Breast epithelium (tissue), 4 donors: ENCODE measurements at regions not wholly inside any gene's neighbourhood (a gene's known extent, or its start where the extent isn't known, plus 50 kb on each side); places are given as distances from the start of the nearest gene placed in this dataset.

ENCODE experiments used
- DNase-seq, 2 donors: peaks; one replicate each; pipeline ENCODE4 v3.0.0-alpha.2; 2019; ENCODE audit warnings: low spot score in 2 of 2
- H3K27ac ChIP-seq, 2 donors: fragments of 200-600 bp; sonication (generic) in 1 of 2; one replicate each; pipeline ENCODE4 v1.5.1; 2016 to 2019; ENCODE audit warnings: mild to moderate bottlenecking in 1 of 2
- H3K27me3 ChIP-seq, 2 donors: fragments of 200-600 bp; sonication (generic) in 1 of 2; one replicate each; pipeline versions ENCODE4 v1.5.1 to v1.6.0; 2017 to 2019; ENCODE audit warnings: control low read depth in 1 of 2, mild to moderate bottlenecking in 1 of 2
- H3K36me3 ChIP-seq: fragments of 200-600 bp; one replicate; pipeline ENCODE4 v1.5.1; 2019
- H3K4me1 ChIP-seq, 2 donors: fragments of 200-600 bp; sonication (generic); one replicate each; pipeline ENCODE4 v1.5.1; 2016 to 2019; ENCODE audit warnings: control low read depth in 1 of 2
- H3K4me3 ChIP-seq, 3 donors: fragments of 200-600 bp; sonication (generic); 1 replicate in 2 of 3; 2 replicates in 1 of 3; pipeline ENCODE4 v1.5.1; 2016 to 2019; ENCODE audit warnings: mild to moderate bottlenecking in 3 of 3, moderate library complexity in 2 of 3
- H3K9me3 ChIP-seq, 2 donors: fragments of 200-600 bp; sonication (generic) in 1 of 2; one replicate each; pipeline ENCODE4 v1.5.1; 2016 to 2019; ENCODE audit warnings: control low read depth in 1 of 2
- POLR2A ChIP-seq: fragments of 450-650 bp; IDR thresholded peaks from one replicate; pipeline ENCODE4 v1.6.1; 2016; ENCODE audit warnings: antibody characterized with exemption, mild to moderate bottlenecking, moderate library complexity
- POLR2AphosphoS5 ChIP-seq, 3 donors: sonication (generic); formaldehyde crosslinking; IDR thresholded peaks; one replicate each; pipeline ENCODE4 v1.6.1; 2017; ENCODE audit warnings: antibody characterized with exemption in 3 of 3
- intact Hi-C: fragments of 100-400 bp; cut with DNase I; formaldehyde crosslinking; loops from one replicate; pipeline ENCODE4 v1.15.1; 2023; ENCODE audit warnings: low total_unique reads
- TF ChIP-seq, protein P1 (sequence below), 3 donors: fragments of 450-650 bp; IDR thresholded peaks; one replicate each; pipeline ENCODE4 v1.5.1; 2016 to 2017; ENCODE audit warnings: antibody characterized with exemption in 3 of 3, mild to moderate bottlenecking in 3 of 3, moderate library complexity in 3 of 3

- Histone ChIP-seq H3K27me3 (no peaks in the 10 kb centered on the region), H3K4me1 (no peaks in the 10 kb centered on the region), H3K9me3 (no peaks in the 10 kb centered on the region), H3K36me3 (no peaks in the 10 kb centered on the region), H3K27ac (no peak overlapping the region), H3K4me3 (no peak overlapping the region)
- TF ChIP-seq POLR2AphosphoS5 (IDR thresholded peaks at IDR 0.05) (no peak), POLR2A (no peak)
- TF ChIP-seq, protein P1, sequence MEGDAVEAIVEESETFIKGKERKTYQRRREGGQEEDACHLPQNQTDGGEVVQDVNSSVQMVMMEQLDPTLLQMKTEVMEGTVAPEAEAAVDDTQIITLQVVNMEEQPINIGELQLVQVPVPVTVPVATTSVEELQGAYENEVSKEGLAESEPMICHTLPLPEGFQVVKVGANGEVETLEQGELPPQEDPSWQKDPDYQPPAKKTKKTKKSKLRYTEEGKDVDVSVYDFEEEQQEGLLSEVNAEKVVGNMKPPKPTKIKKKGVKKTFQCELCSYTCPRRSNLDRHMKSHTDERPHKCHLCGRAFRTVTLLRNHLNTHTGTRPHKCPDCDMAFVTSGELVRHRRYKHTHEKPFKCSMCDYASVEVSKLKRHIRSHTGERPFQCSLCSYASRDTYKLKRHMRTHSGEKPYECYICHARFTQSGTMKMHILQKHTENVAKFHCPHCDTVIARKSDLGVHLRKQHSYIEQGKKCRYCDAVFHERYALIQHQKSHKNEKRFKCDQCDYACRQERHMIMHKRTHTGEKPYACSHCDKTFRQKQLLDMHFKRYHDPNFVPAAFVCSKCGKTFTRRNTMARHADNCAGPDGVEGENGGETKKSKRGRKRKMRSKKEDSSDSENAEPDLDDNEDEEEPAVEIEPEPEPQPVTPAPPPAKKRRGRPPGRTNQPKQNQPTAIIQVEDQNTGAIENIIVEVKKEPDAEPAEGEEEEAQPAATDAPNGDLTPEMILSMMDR (IDR thresholded peaks at IDR 0.05) = no peak
- DNase-seq = no peak
- intact Hi-C loops = no loop called here
Measured at GRCh38 chr5:74173665-74174064, 466.9 kb downstream of the ENC1 start.

GRCh38 chr5:74173241-74173640 lies 467.3 kb downstream of the ENC1 start:
- intact Hi-C loops = no loop called here
- Histone ChIP-seq H3K4me1 (no peaks in the 10 kb centered on the region), H3K36me3 (no peaks in the 10 kb centered on the region), H3K4me3 (no peak overlapping the region), H3K9me3 (no peaks in the 10 kb centered on the region), H3K27me3 (no peaks in the 10 kb centered on the region), H3K27ac (no peak overlapping the region)
- no peak for DNase-seq
- TF ChIP-seq POLR2A (no peak), POLR2AphosphoS5 (IDR thresholded peaks at IDR 0.05) (no peak)
- TF ChIP-seq, protein P1 (IDR thresholded peaks at IDR 0.05) = no peak

- H3K36me3 ChIP-seq = no peaks in the 10 kb centered on the region
- no peaks in the 10 kb centered on the region for H3K9me3 ChIP-seq
- no peak overlapping the region for H3K27ac ChIP-seq
- H3K27me3 ChIP-seq = no peaks in the 10 kb centered on the region
- DNase-seq = no peak
- TF ChIP-seq, protein P1 (IDR thresholded peaks at IDR 0.05) = no peak
- TF ChIP-seq POLR2AphosphoS5 (IDR thresholded peaks at IDR 0.05) = no peak
- no peak for TF ChIP-seq POLR2A
- no peaks in the 10 kb centered on the region for H3K4me1 ChIP-seq
- intact Hi-C loops = no loop called here
- H3K4me3 ChIP-seq = no peak overlapping the region
Measured at GRCh38 chr5:74169701-74170100, 470.8 kb downstream of the ENC1 start.

DNA sequence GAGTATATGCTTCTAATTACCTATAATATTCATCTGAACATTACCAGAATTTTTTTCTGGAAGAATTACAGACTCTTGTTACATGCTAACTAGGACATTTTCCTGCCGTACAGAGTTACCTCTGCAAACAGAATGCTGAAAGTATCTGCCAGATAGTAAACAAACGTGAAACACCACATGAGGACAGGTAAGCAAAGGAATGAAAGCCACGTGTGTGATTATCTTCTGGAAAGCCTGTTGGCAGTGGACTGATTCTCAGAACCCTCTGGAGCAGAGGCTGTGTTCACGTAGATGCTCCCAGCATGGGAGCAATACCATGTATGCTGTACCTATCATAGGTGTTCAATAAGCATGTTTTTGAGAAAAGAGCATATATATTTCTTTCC lies 472.6 kb downstream of the ENC1 start:
- no peaks in the 10 kb centered on the region for H3K27me3 ChIP-seq
- H3K36me3 ChIP-seq = no peaks in the 10 kb centered on the region
- H3K27ac ChIP-seq = no peak overlapping the region
- H3K4me1 ChIP-seq = no peaks in the 10 kb centered on the region
- intact Hi-C loops = no loop called here
- H3K9me3 ChIP-seq = no peaks in the 10 kb centered on the region
- no peak overlapping the region for H3K4me3 ChIP-seq
- TF ChIP-seq POLR2A (no peak), POLR2AphosphoS5 (IDR thresholded peaks at IDR 0.05) (no peak)
- TF ChIP-seq, protein P1 (IDR thresholded peaks at IDR 0.05) = no peak
- DNase-seq = no peak

DNA sequence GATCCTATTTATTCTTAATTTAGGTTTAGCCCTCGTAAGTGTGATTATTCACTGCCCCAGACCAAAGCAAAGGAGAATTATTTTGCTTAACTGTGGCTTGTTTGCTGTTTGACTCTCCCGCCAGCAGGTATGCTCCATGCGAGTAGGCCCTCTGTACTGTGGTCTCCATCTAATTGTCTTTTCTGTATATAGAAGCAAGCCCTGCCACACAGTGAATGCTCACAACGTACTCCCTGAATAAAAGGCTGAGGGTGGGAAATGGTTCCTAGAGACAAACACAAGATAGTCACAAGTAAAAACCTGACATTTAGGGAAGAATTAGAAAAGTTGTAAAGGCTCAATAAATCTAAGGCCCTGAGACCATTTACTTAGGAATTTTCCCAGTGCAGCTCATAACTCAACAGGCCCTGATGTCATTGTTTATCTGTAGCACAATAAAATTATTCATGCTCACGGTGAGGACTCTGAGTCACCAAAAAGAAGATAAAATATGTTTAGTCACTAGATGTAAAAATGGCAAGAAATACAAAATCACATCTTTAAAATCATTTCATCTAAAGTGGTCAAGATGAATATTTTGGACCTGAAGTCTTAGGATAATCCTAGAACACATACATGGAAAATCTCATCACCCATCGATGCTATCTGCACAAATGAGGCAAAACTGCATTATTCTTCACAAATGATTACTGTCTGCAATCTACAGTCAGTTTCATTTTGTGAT lies 473.2 kb downstream of the ENC1 start:
- no peaks in the 10 kb centered on the region for H3K27me3 ChIP-seq
- no peaks in the 10 kb centered on the region for H3K9me3 ChIP-seq
- H3K4me1 ChIP-seq = no peaks in the 10 kb centered on the region
- DNase-seq = no peak
- intact Hi-C loops = no loop called here
- no peaks in the 10 kb centered on the region for H3K36me3 ChIP-seq
- TF ChIP-seq, protein P1 (IDR thresholded peaks at IDR 0.05) = no peak
- TF ChIP-seq POLR2A = no peak
- no peak overlapping the region for H3K4me3 ChIP-seq
- no peak overlapping the region for H3K27ac ChIP-seq
